H9 (cell line): ENCODE measurements at regions not wholly inside any gene's neighbourhood (a gene's known extent, or its start where the extent isn't known, plus 50 kb on each side); places are given as distances from the start of the nearest gene placed in this dataset.
"Not testable (repeated sequence)": the region's sequence is repeated elsewhere in the genome, so short reads cannot be mapped to it uniquely, and the experiment has no call there.

Source experiments
- DNase-seq: peaks from one replicate; pipeline ENCODE4 v3.0.0-alpha.2; 2017
- H2AFZ ChIP-seq: one replicate; pipeline ENCODE4 v1.6.1; 2013; ENCODE audit warnings: mild to moderate bottlenecking, low read length, control low read depth, moderate library complexity
- H2AK5ac ChIP-seq: 2 replicates; pipeline ENCODE4 v1.6.1; 2013; ENCODE audit warnings: low read length, control low read depth, mixed read lengths; ENCODE audit not compliant: insufficient read length
- H2BK120ac ChIP-seq: one replicate; pipeline ENCODE4 v1.6.1; 2013; ENCODE audit warnings: low read depth, mild to moderate bottlenecking, low read length, control low read depth, inconsistent platforms; ENCODE audit not compliant: poor library complexity, severe bottlenecking
- H2BK12ac ChIP-seq: 2 replicates; pipeline ENCODE4 v1.6.1; 2013; ENCODE audit warnings: low read length, control low read depth, mixed read lengths, low read depth; ENCODE audit not compliant: insufficient read length
- H2BK15ac ChIP-seq: 2 replicates; pipeline ENCODE4 v1.6.1; 2013; ENCODE audit warnings: low read depth, low read length, control low read depth
- H2BK20ac ChIP-seq: one replicate; pipeline ENCODE4 v1.6.1; 2013; ENCODE audit warnings: low read depth, mild to moderate bottlenecking, low read length, control low read depth, inconsistent platforms; ENCODE audit not compliant: poor library complexity, severe bottlenecking
- H2BK5ac ChIP-seq: 2 replicates; pipeline ENCODE4 v1.6.1; 2013; ENCODE audit warnings: low read length, control low read depth, mixed read lengths; ENCODE audit not compliant: insufficient read length
- H3K14ac ChIP-seq: 2 replicates; pipeline ENCODE4 v1.6.1; 2013; ENCODE audit warnings: low read length, control low read depth; ENCODE audit not compliant: insufficient read depth
- H3K18ac ChIP-seq: 2 replicates; pipeline ENCODE4 v1.6.1; 2013; ENCODE audit warnings: low read depth, mild to moderate bottlenecking, mixed read lengths, low read length, control low read depth; ENCODE audit not compliant: insufficient read length
- H3K23ac ChIP-seq: 2 replicates; pipeline ENCODE4 v1.6.1; 2013; ENCODE audit warnings: low read length, control low read depth, mixed read lengths, low read depth; ENCODE audit not compliant: insufficient read length
- H3K23me2 ChIP-seq: 2 replicates; pipeline ENCODE4 v1.6.1; 2013; ENCODE audit warnings: low read depth, mild to moderate bottlenecking, mixed read lengths, low read length, control low read depth; ENCODE audit not compliant: insufficient read length, poor library complexity, severe bottlenecking
- H3K27ac ChIP-seq: 2 replicates; pipeline ENCODE4 v1.5.1; 2013; ENCODE audit warnings: low read length, control low read depth, mixed read lengths, low read depth; ENCODE audit not compliant: insufficient read length
- H3K27me3 ChIP-seq: 2 replicates; pipeline ENCODE4 v1.6.1; 2013; ENCODE audit warnings: low read length, control low read depth, inconsistent platforms; ENCODE audit not compliant: insufficient read depth
- H3K4ac ChIP-seq: 2 replicates; pipeline ENCODE4 v1.6.1; 2013; ENCODE audit warnings: low read depth, mild to moderate bottlenecking, control low read depth, inconsistent platforms, low read length, moderate library complexity
- H3K4me1 ChIP-seq: 2 replicates; pipeline ENCODE4 v1.6.1; 2013; ENCODE audit warnings: low read length, control low read depth, inconsistent platforms; ENCODE audit not compliant: insufficient read depth
- H3K4me2 ChIP-seq: 2 replicates; pipeline ENCODE4 v1.6.1; 2013; ENCODE audit warnings: low read length, control low read depth, mixed read lengths; ENCODE audit not compliant: insufficient read length, insufficient read depth
- H3K56ac ChIP-seq: 2 replicates; pipeline ENCODE4 v1.6.1; 2013; ENCODE audit warnings: low read depth, mild to moderate bottlenecking, mixed read lengths, low read length, control low read depth; ENCODE audit not compliant: insufficient read length
- H3K79me1 ChIP-seq: 2 replicates; pipeline ENCODE4 v1.6.1; 2013; ENCODE audit warnings: low read depth, mild to moderate bottlenecking, moderate library complexity, low read length, control low read depth, inconsistent platforms; ENCODE audit not compliant: insufficient read depth, poor library complexity, severe bottlenecking
- H3K79me2 ChIP-seq: 2 replicates; pipeline ENCODE4 v1.6.1; 2013; ENCODE audit warnings: low read length, control low read depth, inconsistent platforms; ENCODE audit not compliant: insufficient read depth
- H3K9ac ChIP-seq: 2 replicates; pipeline ENCODE4 v1.6.1; 2013; ENCODE audit warnings: low read length, control low read depth, mixed read lengths; ENCODE audit not compliant: insufficient read length; ENCODE audit errors: extremely low read depth
- H3K9me3 ChIP-seq: one replicate; pipeline ENCODE4 v1.6.1; 2013; ENCODE audit warnings: low read depth, low read length, inconsistent platforms; ENCODE audit not compliant: control insufficient read depth
- H3T11ph ChIP-seq: one replicate; pipeline ENCODE4 v1.6.1; 2013; ENCODE audit warnings: mild to moderate bottlenecking, low read length, control low read depth, inconsistent platforms
- H4K20me1 ChIP-seq: one replicate; pipeline ENCODE4 v1.6.1; 2013; ENCODE audit not compliant: control insufficient read depth, insufficient read length, insufficient read depth
- H4K5ac ChIP-seq: 2 replicates; pipeline ENCODE4 v1.6.1; 2013; ENCODE audit warnings: low read depth, mild to moderate bottlenecking, mixed read lengths, low read length, control low read depth; ENCODE audit not compliant: insufficient read length
- H4K8ac ChIP-seq: replicated peaks from 2 replicates; pipeline ENCODE4 v1.6.1; 2013; ENCODE audit warnings: low read length, control low read depth, mixed read lengths, low read depth; ENCODE audit not compliant: insufficient read length
- H4K91ac ChIP-seq: 2 replicates; pipeline ENCODE4 v1.6.1; 2013; ENCODE audit warnings: low read depth, mild to moderate bottlenecking, moderate library complexity, mixed read lengths, low read length, control low read depth; ENCODE audit not compliant: insufficient read length
- H3K27ac Mint-ChIP-seq, 3 experiments: 2 replicates in 2 of 3; 3 replicates in 1 of 3; pipeline ENCODE4 v1.8.0; 2020 to 2021; ENCODE audit warnings: mixed read lengths in 3 of 3, mild to moderate bottlenecking in 1 of 3, moderate library complexity in 1 of 3
- H3K27me3 Mint-ChIP-seq: 2 replicates; pipeline ENCODE4 v1.8.0; 2021; ENCODE audit warnings: low read depth, mild to moderate bottlenecking, moderate library complexity, mixed read lengths
- H3K36me3 Mint-ChIP-seq, 3 experiments: 2 replicates in 2 of 3; 3 replicates in 1 of 3; pipeline ENCODE4 v1.8.0; 2020 to 2021; ENCODE audit warnings: low read depth in 3 of 3, mixed read lengths in 3 of 3; ENCODE audit not compliant: insufficient read depth in 1 of 3
- H3K4me1 Mint-ChIP-seq, 2 experiments: 2 replicates each; pipeline ENCODE4 v1.8.0; 2020; ENCODE audit warnings: mixed read lengths in 2 of 2
- H3K4me3 Mint-ChIP-seq, 2 experiments: 2 replicates in 1 of 2; 3 replicates in 1 of 2; pipeline ENCODE4 v1.8.0; 2020 to 2021; ENCODE audit warnings: mild to moderate bottlenecking in 2 of 2, mixed read lengths in 2 of 2, moderate library complexity in 1 of 2
- H3K9me3 Mint-ChIP-seq, 2 experiments: 2 replicates in 1 of 2; 3 replicates in 1 of 2; pipeline ENCODE4 v1.8.0; 2020; ENCODE audit warnings: mild to moderate bottlenecking in 2 of 2, mixed read lengths in 2 of 2, moderate library complexity in 1 of 2
- WGBS: extraction: QIAGEN DNeasy Blood & Tissue Kit; methylation state at CpG from one replicate; pipeline ENCODE4 v1.1.7; 2013; ENCODE audit warnings: missing lambda C conversion rate, low lambda C conversion rate, mixed read lengths; ENCODE audit not compliant: insufficient read length; ENCODE audit errors: extremely low coverage; 5-methylcytosine and 5-hydroxymethylcytosine counted together
- TF ChIP-seq, protein P1 (sequence below): fragments of 200-600 bp; sonication (generic); conservative IDR thresholded peaks from 3 replicates; pipeline ENCODE4 v1.8.0; 2021; ENCODE audit warnings: antibody characterized with exemption, mild to moderate bottlenecking

DNA sequence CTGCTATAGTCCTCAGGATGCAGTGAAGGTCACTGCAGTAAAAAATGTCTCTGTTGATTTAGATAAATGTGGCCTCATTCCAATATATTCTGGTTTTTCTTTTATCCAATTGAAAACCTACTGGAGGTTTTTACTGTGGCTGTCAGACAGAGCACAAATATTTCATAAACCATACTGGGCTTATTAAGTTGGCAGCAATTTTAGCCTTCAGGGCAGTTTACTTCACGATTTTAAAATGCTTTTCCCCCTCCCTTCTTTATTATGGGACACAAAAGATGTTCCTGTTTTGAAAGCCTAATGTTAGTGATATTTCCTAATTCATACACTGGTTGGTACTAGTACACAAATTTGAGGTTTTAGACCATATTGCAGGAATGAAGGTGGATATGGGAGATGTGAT lies 939.4 kb downstream of the C4orf33 start:
- Histone ChIP-seq H2BK5ac (no peak overlapping the region), H3K4ac (no peak overlapping the region), H3K18ac (no peak overlapping the region), H2BK20ac (no peak overlapping the region), H3K9me3 (no peaks in the 10 kb centered on the region), H3K4me2 (no peak overlapping the region), H4K91ac (no peak overlapping the region), H3K23ac (no peak overlapping the region), H2BK120ac (no peak overlapping the region), H3K79me2 (no peaks in the 10 kb centered on the region), H3K56ac (no peak overlapping the region), H3K27ac (no peak overlapping the region), H3K27me3 (no peaks in the 10 kb centered on the region), H4K20me1 (no peaks in the 10 kb centered on the region), H2BK12ac (no peak overlapping the region), H2AK5ac (no peak overlapping the region), H3K23me2 (no peaks in the 10 kb centered on the region), H2BK15ac (no peak overlapping the region), H3K79me1 (no peaks in the 10 kb centered on the region), H4K5ac (no peak overlapping the region), H4K8ac (no peak overlapping the region), H3K4me1 (peaks cover 2% of the 10 kb centered on the region; the same call in 1 of the 2 replicates), H2AFZ (no peak overlapping the region), H3T11ph (no peak overlapping the region), H3K14ac (no peak overlapping the region), H3K9ac (no peak overlapping the region)
- Mint-ChIP-seq H3K27ac (no peak overlapping the region), H3K36me3 (peaks cover 24 to 34% (median 24%) of the 10 kb centered on the region in 3 experiments), H3K4me3 (no peak overlapping the region), H3K27me3 (no peaks in the 10 kb centered on the region), H3K9me3 (peaks cover 0 to 3% of the 10 kb centered on the region in 2 experiments; a peak in 2 of 5 replicates), H3K4me1 (peaks cover 25 to 26% of the 10 kb centered on the region in 2 experiments)
- TF ChIP-seq, protein P1, sequence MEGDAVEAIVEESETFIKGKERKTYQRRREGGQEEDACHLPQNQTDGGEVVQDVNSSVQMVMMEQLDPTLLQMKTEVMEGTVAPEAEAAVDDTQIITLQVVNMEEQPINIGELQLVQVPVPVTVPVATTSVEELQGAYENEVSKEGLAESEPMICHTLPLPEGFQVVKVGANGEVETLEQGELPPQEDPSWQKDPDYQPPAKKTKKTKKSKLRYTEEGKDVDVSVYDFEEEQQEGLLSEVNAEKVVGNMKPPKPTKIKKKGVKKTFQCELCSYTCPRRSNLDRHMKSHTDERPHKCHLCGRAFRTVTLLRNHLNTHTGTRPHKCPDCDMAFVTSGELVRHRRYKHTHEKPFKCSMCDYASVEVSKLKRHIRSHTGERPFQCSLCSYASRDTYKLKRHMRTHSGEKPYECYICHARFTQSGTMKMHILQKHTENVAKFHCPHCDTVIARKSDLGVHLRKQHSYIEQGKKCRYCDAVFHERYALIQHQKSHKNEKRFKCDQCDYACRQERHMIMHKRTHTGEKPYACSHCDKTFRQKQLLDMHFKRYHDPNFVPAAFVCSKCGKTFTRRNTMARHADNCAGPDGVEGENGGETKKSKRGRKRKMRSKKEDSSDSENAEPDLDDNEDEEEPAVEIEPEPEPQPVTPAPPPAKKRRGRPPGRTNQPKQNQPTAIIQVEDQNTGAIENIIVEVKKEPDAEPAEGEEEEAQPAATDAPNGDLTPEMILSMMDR, result no peak
- DNase-seq, result no peak
- WGBS, result no CpG with 5 or more reads among the region's 1 CpG

DNA sequence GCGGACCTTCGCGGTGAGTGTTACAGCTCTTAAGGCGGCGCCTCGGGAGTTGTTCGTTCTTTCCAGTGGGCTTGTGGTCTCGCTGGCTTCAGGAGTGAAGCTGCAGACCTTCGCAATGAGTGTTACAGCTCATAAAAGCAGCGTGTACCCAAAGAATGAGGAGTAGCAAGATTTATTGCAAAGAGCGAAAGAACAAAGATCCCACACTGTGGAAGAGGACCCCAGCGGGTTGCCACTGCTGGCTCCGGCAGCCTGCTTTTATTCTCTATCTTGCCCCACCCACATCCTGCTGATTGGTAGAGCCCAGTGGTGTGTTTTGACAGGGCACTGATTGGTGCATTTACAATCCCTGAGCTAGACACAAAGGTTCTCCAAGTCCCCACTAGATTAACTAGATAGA lies 941.9 kb downstream of the C4orf33 start:
- H3K23me2 ChIP-seq, H3K79me1 ChIP-seq, H3K23ac ChIP-seq, H3K18ac ChIP-seq, H3K56ac ChIP-seq, H3K4me3 Mint-ChIP-seq, H2BK5ac ChIP-seq, H3K79me2 ChIP-seq, H3K4me1 ChIP-seq, H3K4me1 Mint-ChIP-seq, H4K20me1 ChIP-seq, H2BK12ac ChIP-seq, H4K5ac ChIP-seq, H3K27ac ChIP-seq, H3K9me3 Mint-ChIP-seq, H4K8ac ChIP-seq, H3K4ac ChIP-seq, H3K9me3 ChIP-seq, H2BK120ac ChIP-seq, H2BK20ac ChIP-seq, H2AK5ac ChIP-seq, H3K14ac ChIP-seq, H3K9ac ChIP-seq, H3K27me3 ChIP-seq, H2AFZ ChIP-seq, H2BK15ac ChIP-seq, H3K27me3 Mint-ChIP-seq, H4K91ac ChIP-seq, DNase-seq, H3K4me2 ChIP-seq, H3T11ph ChIP-seq: not testable (repeated sequence)
- H3K27ac Mint-ChIP-seq, result peak overlapping the region in 1 of 3 experiments; percentile 65; a peak in 2 of 7 replicates
- H3K36me3 Mint-ChIP-seq, result peaks cover 11 to 24% (median 11%) of the 10 kb centered on the region in 3 experiments
- no CpG with 5 or more reads among the region's 13 CpGs for WGBS
